GM12875 (cell line): ENCODE measurements at regions not wholly inside any gene's neighbourhood (a gene's known extent, or its start where the extent isn't known, plus 50 kb on each side); places are given as distances from the start of the nearest gene placed in this dataset.

ENCODE experiments used
- H3K4me3 ChIP-seq: one replicate; pipeline ENCODE4 v1.5.1; 2011; ENCODE audit warnings: low read depth, low read length, control low read depth
- TF ChIP-seq, protein P1 (sequence below): IDR thresholded peaks from 2 replicates; pipeline ENCODE4 v1.5.1; 2011; ENCODE audit warnings: low read depth, mild to moderate bottlenecking, control low read depth, inconsistent platforms, low read length, moderate library complexity, borderline replicate concordance; ENCODE audit not compliant: insufficient read depth

DNA sequence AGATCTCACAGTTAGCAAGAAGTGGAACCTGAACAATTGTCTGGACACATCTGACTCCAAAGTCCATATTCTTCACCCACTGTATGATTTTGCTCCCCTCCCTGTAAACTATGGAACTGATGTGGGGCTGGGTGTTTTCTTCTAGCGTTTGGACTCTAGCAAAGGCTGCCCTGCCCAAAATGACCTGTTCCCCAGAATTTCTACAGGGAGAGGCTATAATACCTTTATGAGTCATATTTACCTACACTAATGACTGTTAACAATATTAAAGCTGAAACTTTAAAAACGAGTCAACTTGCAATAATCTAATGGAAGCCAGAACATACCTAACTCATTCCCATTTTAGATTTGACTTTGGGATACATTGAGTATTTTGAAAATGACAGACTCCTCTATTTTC lies 531.2 kb upstream of the CFAP20DC start:
- TF ChIP-seq, protein P1, sequence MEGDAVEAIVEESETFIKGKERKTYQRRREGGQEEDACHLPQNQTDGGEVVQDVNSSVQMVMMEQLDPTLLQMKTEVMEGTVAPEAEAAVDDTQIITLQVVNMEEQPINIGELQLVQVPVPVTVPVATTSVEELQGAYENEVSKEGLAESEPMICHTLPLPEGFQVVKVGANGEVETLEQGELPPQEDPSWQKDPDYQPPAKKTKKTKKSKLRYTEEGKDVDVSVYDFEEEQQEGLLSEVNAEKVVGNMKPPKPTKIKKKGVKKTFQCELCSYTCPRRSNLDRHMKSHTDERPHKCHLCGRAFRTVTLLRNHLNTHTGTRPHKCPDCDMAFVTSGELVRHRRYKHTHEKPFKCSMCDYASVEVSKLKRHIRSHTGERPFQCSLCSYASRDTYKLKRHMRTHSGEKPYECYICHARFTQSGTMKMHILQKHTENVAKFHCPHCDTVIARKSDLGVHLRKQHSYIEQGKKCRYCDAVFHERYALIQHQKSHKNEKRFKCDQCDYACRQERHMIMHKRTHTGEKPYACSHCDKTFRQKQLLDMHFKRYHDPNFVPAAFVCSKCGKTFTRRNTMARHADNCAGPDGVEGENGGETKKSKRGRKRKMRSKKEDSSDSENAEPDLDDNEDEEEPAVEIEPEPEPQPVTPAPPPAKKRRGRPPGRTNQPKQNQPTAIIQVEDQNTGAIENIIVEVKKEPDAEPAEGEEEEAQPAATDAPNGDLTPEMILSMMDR = no peak
- no peak overlapping the region for H3K4me3 ChIP-seq

DNA sequence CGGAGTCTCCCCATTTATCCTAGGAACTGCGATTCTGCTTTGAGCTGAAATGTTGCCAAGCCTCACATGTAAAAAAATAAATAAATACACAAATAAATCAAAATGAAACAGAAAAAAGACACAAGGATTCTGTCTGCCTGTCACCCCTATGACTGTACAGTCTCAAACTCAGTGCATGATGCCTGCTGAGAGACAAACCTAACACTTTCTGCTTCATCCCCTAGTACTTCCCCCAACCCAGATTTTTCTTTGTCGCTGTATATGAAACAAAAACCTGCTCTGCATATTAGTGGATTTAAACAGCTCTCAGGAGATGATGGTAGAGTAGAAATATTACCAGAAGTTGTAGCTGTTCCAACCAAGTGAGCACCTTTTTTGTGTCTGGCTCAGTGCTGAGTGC lies 530.7 kb upstream of the CFAP20DC start:
- TF ChIP-seq, protein P1 = no peak
- no peak overlapping the region for H3K4me3 ChIP-seq

DNA sequence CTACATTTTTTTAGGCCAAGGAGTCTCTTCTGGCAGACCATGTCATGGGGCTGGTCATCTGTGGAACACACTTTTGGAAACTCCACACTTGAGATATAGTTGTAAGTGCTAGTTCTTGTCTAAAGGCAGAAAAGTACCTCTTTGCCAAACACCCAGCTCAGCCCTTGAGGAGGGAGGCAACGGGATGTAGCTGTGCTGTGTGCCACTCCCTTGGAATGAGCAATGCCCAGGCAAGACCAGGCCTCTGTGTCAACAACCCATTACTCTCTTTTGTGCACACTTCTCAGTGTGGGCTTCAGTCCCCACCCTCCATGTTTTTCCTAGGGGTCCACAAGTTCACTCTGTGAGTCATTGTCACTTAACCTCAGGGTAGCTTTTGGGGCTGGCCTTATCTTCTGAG lies 528.3 kb upstream of the CFAP20DC start:
- TF ChIP-seq, protein P1 = no peak
- H3K4me3 ChIP-seq = no peak overlapping the region

DNA sequence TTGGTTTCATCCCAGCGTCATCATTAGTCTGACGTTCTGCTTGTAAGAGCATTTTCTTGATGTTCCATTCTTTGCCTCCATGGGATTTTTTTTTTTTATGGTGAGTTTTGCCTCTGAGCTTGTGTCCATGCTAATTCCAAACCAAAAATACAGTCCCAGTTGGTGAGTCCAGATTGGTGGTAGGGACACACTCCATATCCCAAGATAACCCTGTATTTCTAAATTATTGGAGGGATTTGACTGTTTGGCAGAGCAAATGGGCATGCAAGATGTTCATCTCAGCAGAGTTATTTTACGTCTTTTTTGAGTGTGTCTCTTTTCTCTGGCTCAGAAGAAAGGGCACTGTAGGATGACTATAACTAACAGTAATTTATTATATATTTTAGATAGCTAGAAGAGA lies 526.8 kb upstream of the CFAP20DC start:
- TF ChIP-seq, protein P1 = no peak
- no peak overlapping the region for H3K4me3 ChIP-seq

DNA sequence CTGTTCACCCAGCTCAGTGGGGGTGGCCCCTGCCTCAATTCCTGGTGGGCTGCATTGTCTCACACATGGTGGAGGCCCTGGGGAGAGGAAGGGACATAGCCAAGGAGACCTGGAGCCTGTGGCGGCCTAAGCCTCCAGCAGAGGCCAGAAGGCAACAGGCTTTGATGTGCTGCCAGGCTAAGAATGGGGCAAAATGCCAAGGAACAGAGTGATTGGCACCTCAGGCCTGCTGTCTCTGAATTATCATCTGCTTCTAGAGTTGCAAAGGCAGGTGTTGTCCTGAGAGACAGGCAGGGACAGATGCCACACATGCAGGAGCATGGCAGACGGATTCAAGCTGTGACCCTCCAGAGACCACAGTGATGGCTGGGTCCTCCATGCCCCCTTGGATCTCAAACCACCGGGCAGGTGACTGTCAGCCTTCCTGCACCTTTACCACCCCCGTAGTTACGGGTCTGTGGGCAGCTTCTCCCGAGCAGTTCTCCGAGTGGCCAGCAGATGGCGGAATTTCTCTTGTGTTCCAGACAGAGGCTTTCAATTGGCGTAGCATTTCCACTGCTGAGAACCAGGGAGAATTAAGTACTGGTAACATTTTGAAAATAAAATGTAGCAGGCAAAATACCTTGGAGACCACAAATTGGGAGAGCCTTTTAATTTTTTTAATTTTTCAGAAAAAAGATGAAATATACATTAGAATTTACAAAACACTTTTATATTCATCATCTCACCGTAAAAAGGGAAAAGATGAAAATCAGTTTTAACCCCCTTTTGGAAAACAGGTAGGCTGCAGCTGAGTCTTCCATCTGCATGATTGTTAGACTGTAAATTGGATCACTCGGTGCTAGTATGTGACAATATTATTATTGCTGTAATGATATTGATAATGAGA lies 525.5 kb upstream of the CFAP20DC start:
- TF ChIP-seq, protein P1 = peak; percentile 88
- H3K4me3 ChIP-seq = no peak overlapping the region

DNA sequence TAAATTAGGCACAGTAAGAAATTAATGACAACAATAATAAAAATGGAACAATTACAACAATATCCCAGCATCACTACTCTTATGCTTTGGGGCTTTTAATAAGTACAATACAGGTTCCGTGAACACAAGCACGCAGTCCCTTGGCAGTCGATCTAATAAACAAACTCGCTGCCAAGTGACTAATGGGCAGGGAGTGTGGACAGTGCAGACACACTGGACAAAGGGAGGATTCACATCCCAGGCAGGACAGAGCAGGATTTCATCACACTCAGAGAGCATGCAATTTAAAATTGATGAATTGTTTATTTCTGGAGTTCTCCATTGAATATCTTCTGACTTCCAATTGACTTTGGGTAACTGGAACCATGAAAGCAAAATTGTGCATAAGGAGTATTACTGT lies 524.1 kb upstream of the CFAP20DC start:
- TF ChIP-seq, protein P1 = no peak
- no peak overlapping the region for H3K4me3 ChIP-seq

DNA sequence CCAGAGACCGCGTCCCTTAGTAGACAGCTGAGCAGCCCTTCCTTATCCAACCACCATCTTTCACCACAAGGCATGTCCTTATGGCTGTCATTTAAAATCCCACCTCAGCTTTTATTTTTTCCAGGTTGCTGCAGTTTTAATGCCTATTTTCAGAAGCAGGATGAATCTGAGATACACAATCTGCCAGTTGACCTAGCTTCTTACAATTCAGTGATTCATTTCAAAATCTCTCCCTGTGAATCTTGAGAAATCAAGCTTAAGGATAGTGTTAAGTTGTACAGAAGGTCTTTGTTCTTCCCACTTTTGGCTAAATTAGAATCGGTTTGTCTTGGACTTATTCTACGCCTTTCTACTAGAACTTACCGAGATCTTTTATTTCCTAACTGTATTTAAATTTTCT lies 522.3 kb upstream of the CFAP20DC start:
- no peak overlapping the region for H3K4me3 ChIP-seq
- TF ChIP-seq, protein P1 = no peak
